ENCODE measurements at regions not wholly inside any gene's neighbourhood (a gene's known extent, or its start where the extent isn't known, plus 50 kb on each side); places are given as distances from the start of the nearest gene placed in this dataset.

- Histone ChIP-seq H3K36me3 (ENCODE audit: control insufficient read depth in 4 of 4, insufficient read depth in 4 of 4, low read length in 4 of 4) (no peaks in the 10 kb centered on the region), H3K4me3 (no peak overlapping the region), H3K4me1 (ENCODE audit: control insufficient read depth in 5 of 5, insufficient read depth in 5 of 5, low read length in 5 of 5) (no peaks in the 10 kb centered on the region), H3K9ac (ENCODE audit: insufficient read depth in 1 of 2, low read length in 2 of 2) (no peak overlapping the region), H3K27me3 (ENCODE audit: control insufficient read depth in 3 of 3, insufficient read depth in 3 of 3, low read length in 2 of 3) (no peaks in the 10 kb centered on the region), H3K9me3 (ENCODE audit: control insufficient read depth in 4 of 4, insufficient read depth in 3 of 4, low read length in 3 of 4) (peaks cover 0 to 4% (median 0%) of the 10 kb centered on the region in 4 donors), H3K27ac (ENCODE audit: low read depth in 1 of 2, low read length in 1 of 2) (no peak overlapping the region)
- ATAC-seq (ENCODE audit: insufficient read depth, low FRiP score) = no peak
- no peak for TF ChIP-seq CTCF (IDR thresholded peaks at IDR 0.05; ENCODE audit: control extremely low read depth, extremely low read depth)
- no peak for DNase-seq
- 83 to 85% methylated on average over 3 of the region's 3 CpGs for WGBS, 2 donors
Observed at GRCh38 chr6:9621276-9621675, 793.6 kb downstream of the TFAP2A start.

GRCh38 chr6:9620687-9621086 lies 794.2 kb downstream of the TFAP2A start:
- H3K4me3 ChIP-seq = no peak overlapping the region
- H3K36me3 ChIP-seq (ENCODE audit: control insufficient read depth in 4 of 4, insufficient read depth in 4 of 4, low read length in 4 of 4) = no peaks in the 10 kb centered on the region
- H3K9me3 ChIP-seq (ENCODE audit: control insufficient read depth in 4 of 4, insufficient read depth in 3 of 4, low read length in 3 of 4) = peaks cover 0 to 4% (median 0%) of the 10 kb centered on the region in 4 donors
- WGBS, 2 donors = 87 to 89% methylated on average over 3 of the region's 3 CpGs
- H3K9ac ChIP-seq (ENCODE audit: insufficient read depth in 1 of 2, low read length in 2 of 2) = no peak overlapping the region
- no peak overlapping the region for H3K27ac ChIP-seq (ENCODE audit: low read depth in 1 of 2, low read length in 1 of 2)
- DNase-seq (no peak), ATAC-seq (ENCODE audit: insufficient read depth, low FRiP score) (no peak)
- no peaks in the 10 kb centered on the region for H3K4me1 ChIP-seq (ENCODE audit: control insufficient read depth in 5 of 5, insufficient read depth in 5 of 5, low read length in 5 of 5)
- TF ChIP-seq CTCF (IDR thresholded peaks at IDR 0.05; ENCODE audit: control extremely low read depth, extremely low read depth) = no peak
- H3K27me3 ChIP-seq (ENCODE audit: control insufficient read depth in 3 of 3, insufficient read depth in 3 of 3, low read length in 2 of 3) = no peaks in the 10 kb centered on the region

- Histone ChIP-seq H3K36me3 (ENCODE audit: control insufficient read depth in 4 of 4, insufficient read depth in 4 of 4, low read length in 4 of 4) (no peaks in the 10 kb centered on the region), H3K27ac (ENCODE audit: low read depth in 1 of 2, low read length in 1 of 2) (no peak overlapping the region), H3K9ac (ENCODE audit: insufficient read depth in 1 of 2, low read length in 2 of 2) (no peak overlapping the region), H3K4me3 (no peak overlapping the region), H3K4me1 (ENCODE audit: control insufficient read depth in 5 of 5, insufficient read depth in 5 of 5, low read length in 5 of 5) (no peaks in the 10 kb centered on the region), H3K27me3 (ENCODE audit: control insufficient read depth in 3 of 3, insufficient read depth in 3 of 3, low read length in 2 of 3) (no peaks in the 10 kb centered on the region), H3K9me3 (ENCODE audit: control insufficient read depth in 4 of 4, insufficient read depth in 3 of 4, low read length in 3 of 4) (peaks cover 0 to 4% (median 0%) of the 10 kb centered on the region in 4 donors)
- DNase-seq (no peak), ATAC-seq (ENCODE audit: insufficient read depth, low FRiP score) (no peak)
- TF ChIP-seq CTCF (IDR thresholded peaks at IDR 0.05; ENCODE audit: control extremely low read depth, extremely low read depth) = no peak
- WGBS, 2 donors = 91% methylated on average over 2 of the region's 2 CpGs
Observed at GRCh38 chr6:9620263-9620662, 794.6 kb downstream of the TFAP2A start.

GRCh38 chr6:9614778-9615177 lies 800.1 kb downstream of the TFAP2A start:
- Histone ChIP-seq H3K27me3 (ENCODE audit: control insufficient read depth in 3 of 3, insufficient read depth in 3 of 3, low read length in 2 of 3) (no peaks in the 10 kb centered on the region), H3K4me1 (ENCODE audit: control insufficient read depth in 5 of 5, insufficient read depth in 5 of 5, low read length in 5 of 5) (no peaks in the 10 kb centered on the region), H3K36me3 (ENCODE audit: control insufficient read depth in 4 of 4, insufficient read depth in 4 of 4, low read length in 4 of 4) (no peaks in the 10 kb centered on the region), H3K9ac (ENCODE audit: insufficient read depth in 1 of 2, low read length in 2 of 2) (no peak overlapping the region), H3K9me3 (ENCODE audit: control insufficient read depth in 4 of 4, insufficient read depth in 3 of 4, low read length in 3 of 4) (peaks cover 0 to 3% (median 0%) of the 10 kb centered on the region in 4 donors), H3K4me3 (no peak overlapping the region), H3K27ac (ENCODE audit: low read depth in 1 of 2, low read length in 1 of 2) (no peak overlapping the region)
- no peak for TF ChIP-seq CTCF (IDR thresholded peaks at IDR 0.05; ENCODE audit: control extremely low read depth, extremely low read depth)
- DNase-seq = no peak
- no peak for ATAC-seq (ENCODE audit: insufficient read depth, low FRiP score)
- WGBS, 2 donors = 86 to 88% methylated on average over 6 of the region's 6 CpGs
